H1 (cell line): ENCODE measurements at regions not wholly inside any gene's neighbourhood (a gene's known extent, or its start where the extent isn't known, plus 50 kb on each side); places are given as distances from the start of the nearest gene placed in this dataset.

ENCODE experiments used
- CTCF ChIP-seq, 3 experiments: IDR thresholded peaks; 1 replicate in 2 of 3; 2 replicates in 1 of 3; pipeline versions ENCODE4 v1.5.1 to v1.6.1; 2011; ENCODE audit warnings: low read length in 3 of 3, mild to moderate bottlenecking in 3 of 3, inconsistent platforms in 2 of 3, low read depth in 1 of 3, moderate library complexity in 1 of 3; ENCODE audit not compliant: insufficient read depth in 1 of 3; ENCODE audit errors: control extremely low read depth in 1 of 3
- KDM1A ChIP-seq: fragments of 200-600, 300-600 bp; sonication (generic); IDR thresholded peaks from 2 replicates; pipeline ENCODE4 v1.7.1; 2016; ENCODE audit warnings: mild to moderate bottlenecking, low read length, borderline replicate concordance

GRCh38 chr21:33980276-33980916, 64.8 kb upstream of the ATP5PO start:
- no peak for TF ChIP-seq CTCF (IDR thresholded peaks at IDR 0.05; ENCODE audit: control extremely low read depth in 1 of 3, insufficient read depth in 1 of 3, low read depth in 1 of 3, low read length in 3 of 3)
- no peak for TF ChIP-seq KDM1A
